HG02571 (cell line): ENCODE measurements at regions not wholly inside any gene's neighbourhood (a gene's known extent, or its start where the extent isn't known, plus 50 kb on each side); places are given as distances from the start of the nearest gene placed in this dataset.
"Not testable (repeated sequence)": the region's sequence is repeated elsewhere in the genome, so short reads cannot be mapped to it uniquely, and the experiment has no call there.

Experiments used
- ATAC-seq: cut with Tn5 transposase; IDR thresholded peaks from one replicate; pipeline ENCODE4 v1.9.1; 2021; ENCODE audit warnings: mild to moderate bottlenecking, moderate library complexity; ENCODE audit not compliant: unreplicated experiment

DNA sequence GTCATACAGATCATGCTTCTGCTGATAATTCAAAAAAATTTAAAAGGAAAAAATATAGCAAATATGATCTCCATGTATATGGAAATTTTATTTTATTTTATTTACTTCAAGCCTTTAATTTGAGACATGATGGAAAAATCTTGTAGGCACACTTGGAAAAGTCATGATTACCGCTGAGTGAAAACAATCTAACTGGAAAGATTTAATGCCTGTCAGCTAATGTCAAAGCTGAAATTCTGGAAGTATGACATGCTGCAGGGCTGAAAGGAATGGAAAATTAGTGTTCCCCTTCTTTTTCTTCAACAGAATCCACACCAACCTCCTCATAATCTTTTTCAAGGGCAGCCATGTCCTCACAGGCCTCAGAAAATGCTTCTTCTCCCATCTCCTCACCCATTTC, 58.2 kb downstream of the RPRM start:
- ATAC-seq = no peak

DNA sequence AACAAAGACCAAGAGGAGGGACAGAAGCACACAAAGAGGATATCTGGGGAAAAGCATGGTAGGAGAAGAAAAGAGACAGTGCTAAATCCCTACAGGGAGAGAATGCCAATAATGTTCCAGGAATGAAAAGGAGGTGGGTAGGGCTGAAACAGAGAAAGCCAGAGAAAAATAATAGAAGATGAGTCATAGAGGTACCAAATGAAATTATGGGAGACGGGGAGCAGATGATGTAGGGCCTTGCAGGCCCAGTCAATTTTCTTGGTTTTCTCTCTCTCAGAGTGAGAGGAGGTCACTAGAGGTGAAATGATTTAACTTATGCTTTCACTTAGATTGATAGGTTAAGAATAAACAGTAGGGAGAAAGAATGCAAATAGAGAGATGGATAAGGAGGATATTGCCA, 61.5 kb downstream of the RPRM start:
- ATAC-seq = no peak

- no peak for ATAC-seq
These were observed 62.5 kb downstream of the RPRM start for GRCh38 chr2:153416071-153416470.

DNA sequence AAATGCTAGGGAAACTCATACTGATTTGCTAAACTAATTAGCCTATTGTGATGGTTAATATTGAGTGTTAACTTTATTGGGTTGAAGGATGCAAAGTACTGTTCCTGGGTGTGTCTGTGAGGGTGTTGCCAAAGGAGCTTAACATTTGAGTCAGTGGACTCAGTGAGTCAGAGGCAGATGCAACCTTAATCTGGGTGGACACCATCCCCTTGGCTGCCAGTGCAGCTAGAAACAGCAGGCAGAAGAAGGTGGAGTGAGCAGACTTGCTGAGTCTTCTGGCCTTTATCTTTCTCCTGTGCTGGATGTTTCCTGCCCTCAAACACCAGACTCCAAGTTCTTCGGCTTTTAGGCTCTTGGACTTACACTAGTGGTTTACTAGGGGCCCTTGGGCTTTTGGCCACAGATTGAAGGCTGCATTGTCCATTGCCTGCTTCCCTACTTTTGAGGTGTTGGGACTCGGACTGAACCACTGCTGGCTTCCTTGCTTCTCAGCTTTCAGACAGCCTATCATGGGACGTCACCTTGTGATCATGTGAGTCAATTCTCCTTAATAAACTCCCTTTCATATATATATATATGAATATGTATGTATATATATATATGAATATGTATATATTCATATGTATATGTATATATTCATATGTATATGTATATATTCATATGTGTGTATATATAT, 69.7 kb downstream of the RPRM start:
- ATAC-seq = no peak

DNA sequence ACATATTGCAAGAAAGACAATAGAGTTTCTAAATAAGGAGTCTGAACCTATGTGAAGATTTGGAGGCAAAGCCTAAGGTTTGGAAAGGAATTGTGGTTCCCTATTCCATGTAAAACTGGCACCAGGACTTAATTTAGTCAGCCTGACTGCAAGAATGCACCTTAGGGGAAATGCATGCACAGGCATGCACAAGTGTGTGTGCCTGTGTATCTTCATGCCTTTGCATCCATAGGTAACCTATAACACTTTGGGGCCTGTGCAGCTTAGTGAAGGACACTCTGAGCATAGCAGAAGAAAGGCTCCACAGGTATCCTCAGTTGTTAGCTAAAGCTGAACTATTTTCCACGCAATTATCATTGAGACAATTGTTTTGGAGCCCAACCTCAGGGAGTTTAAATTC, 73.4 kb downstream of the RPRM start:
- no peak for ATAC-seq

- no peak for ATAC-seq
These were observed 73.8 kb downstream of the RPRM start for GRCh38 chr2:153404792-153405191.

- no peak for ATAC-seq
These were observed 74.6 kb downstream of the RPRM start for GRCh38 chr2:153403940-153404339.

DNA sequence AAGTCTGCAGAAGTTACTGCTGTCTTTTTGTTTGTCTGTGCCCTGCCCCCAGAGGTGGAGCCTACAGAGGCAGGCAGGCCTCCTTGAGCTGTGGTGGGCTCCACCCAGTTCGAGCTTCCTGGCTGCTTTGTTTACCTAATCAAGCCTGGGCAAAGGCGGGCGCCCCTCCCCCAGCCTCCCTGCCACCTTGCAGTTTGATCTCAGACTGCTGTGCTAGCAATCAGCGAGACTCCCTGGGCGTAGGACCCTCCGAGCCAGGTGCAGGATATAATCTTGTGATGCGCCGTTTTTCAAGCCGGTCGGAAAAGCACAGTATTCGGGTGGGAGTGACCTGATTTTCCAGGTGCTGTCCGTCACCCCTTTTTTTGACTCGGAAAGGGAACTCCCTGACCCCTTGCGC, 75.2 kb downstream of the RPRM start:
- ATAC-seq = not testable (repeated sequence)

GRCh38 chr2:153394686-153395085, 83.9 kb downstream of the RPRM start:
- ATAC-seq = no peak

GRCh38 chr2:153394247-153394646, 84.3 kb downstream of the RPRM start:
- ATAC-seq = no peak

DNA sequence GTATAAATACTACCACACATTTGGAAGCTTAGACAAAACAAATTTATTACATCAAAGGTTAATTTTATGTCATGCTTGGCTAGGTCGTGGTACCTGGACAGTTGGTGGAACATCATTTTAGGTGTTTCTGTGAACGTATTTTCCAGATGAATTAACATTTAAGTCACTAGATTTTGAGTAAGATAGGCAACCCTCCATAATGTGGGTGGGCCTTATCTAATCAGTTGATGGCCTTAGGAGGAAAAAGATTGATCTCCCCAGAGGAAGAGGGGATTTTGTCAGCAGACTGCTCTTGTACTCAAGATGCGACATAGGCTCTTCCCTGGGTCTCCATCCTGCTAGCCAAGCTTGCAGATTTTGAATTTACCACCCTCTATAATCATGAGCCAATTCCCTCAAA, 85.0 kb downstream of the RPRM start:
- no peak for ATAC-seq

DNA sequence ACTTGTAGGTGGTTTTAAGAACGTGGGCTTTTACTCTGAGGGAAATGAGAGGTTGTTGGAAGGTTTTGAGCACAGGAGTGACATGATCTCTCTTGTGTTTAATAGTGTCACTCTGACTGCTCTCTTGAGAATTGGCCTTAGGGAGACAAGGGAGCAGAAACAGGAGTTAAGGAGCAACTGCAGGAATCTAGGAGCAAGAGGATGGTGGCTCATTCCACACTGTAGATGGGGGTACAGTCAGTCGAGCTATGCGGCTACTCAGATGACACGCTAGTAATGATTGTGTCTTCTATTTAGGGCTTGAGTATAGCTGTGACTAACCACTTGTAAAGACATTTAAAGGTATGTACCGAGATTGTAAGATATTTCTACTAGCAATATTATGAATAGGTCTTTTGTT, 87.4 kb downstream of the RPRM start:
- no peak for ATAC-seq

- no peak for ATAC-seq
These were observed 90.3 kb downstream of the RPRM start for GRCh38 chr2:153388246-153388645.

GRCh38 chr2:153387203-153387602, 91.4 kb downstream of the RPRM start:
- no peak for ATAC-seq

- ATAC-seq = no peak
These were observed 92.1 kb downstream of the RPRM start for GRCh38 chr2:153386481-153386897.

- ATAC-seq = no peak
These were observed 104.9 kb downstream of the RPRM start for GRCh38 chr2:153373510-153374279.

DNA sequence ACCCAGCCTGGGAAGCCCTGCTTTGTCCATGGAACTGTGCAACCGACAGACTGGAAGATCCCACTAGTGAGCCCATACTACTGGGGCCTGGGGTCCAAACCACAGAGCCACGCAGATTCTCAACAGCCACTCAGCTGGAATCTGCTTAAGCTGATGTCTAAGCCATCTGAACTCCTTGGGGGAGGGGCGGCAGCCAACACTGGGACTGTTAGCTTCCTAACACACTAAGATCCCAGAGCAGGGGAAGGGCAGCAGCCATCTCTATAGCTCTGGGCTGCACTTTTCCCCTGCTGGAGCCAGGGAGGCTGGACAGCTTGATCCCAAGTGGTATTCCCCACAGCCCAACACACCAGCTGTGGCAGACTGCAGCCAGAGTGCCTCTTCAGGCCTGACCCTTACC, 118.3 kb downstream of the RPRM start:
- ATAC-seq = no peak

DNA sequence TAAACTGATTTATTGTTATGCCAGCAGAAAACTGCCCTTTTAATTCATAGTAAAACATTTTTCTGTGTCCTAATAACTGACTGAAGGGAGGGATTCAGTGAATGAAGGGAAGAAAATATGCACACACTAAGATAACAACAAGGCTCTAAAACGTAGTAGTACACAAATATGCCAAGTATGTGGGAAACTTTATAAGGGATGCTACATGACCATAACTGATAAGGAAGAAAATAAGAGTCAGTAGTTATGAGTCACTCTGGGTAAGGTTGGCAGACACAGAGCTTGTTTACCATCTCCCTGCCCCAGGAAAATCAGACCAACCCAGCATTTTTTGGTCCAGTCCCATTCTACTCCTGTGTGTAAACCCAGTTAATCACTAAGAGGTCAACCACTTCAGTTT, 124.2 kb downstream of the RPRM start:
- ATAC-seq = no peak

DNA sequence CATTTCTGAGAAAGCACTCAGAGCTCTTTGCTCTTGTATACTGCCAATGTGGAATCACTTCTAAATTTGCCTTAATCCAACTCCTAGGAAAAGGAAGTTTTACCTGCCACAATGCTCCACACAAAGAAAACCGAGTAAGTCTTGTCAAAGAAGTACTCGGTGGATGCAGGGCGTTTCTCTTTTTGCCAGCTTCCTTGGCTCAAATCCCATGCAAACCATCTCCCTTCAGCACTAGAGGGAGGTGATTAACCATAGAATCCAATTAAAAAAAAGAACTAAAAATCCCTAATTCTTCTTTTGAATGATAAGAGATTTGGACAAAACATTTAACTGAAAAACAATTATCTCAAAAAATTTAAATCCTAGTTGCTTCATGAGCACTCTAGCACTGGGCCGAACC, 129.0 kb downstream of the RPRM start:
- ATAC-seq = no peak

GRCh38 chr2:153347818-153348495, 130.6 kb downstream of the RPRM start:
- ATAC-seq = no peak

- no peak for ATAC-seq
These were observed 157.7 kb downstream of the RPRM start for GRCh38 chr2:153320879-153321278.

DNA sequence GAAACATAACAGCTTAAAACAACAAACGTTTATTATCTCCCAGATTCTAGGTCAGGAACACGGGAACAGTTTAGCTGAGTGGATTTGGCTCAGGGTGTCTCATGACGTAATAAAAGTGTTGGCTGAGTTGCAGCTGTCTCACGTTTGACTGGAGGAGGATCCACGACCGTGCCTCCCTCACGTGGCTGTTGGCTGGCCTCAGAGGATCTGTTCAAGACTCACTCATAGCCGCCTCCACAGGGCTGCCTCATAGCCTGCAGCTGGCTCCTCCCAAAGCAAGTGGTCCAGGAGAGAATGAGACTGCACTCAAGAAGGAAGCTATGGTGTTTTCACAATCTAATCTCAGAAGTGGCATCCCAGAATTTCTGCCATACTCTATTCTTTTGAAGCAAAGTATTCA, 167.1 kb downstream of the RPRM start:
- ATAC-seq = no peak
